PFSK-1 (cell line): ENCODE measurements at regions not wholly inside any gene's neighbourhood (a gene's known extent, or its start where the extent isn't known, plus 50 kb on each side); places are given as distances from the start of the nearest gene placed in this dataset.

Source experiments
- FOXP2 ChIP-seq: optimal IDR thresholded peaks from 2 replicates; pipeline ENCODE3; 2011; ENCODE audit warnings: borderline replicate concordance, control low read depth, inconsistent platforms; ENCODE audit not compliant: insufficient read depth; ENCODE audit errors: extremely low read length, extremely low read depth
- POLR2AphosphoS5 ChIP-seq: IDR thresholded peaks from 2 replicates; pipeline ENCODE4 v1.6.1; 2012; ENCODE audit warnings: low read depth, mild to moderate bottlenecking, control low read depth, low read length, moderate library complexity
- SIN3A ChIP-seq: IDR thresholded peaks from 2 replicates; pipeline ENCODE4 v1.6.1; 2012; ENCODE audit warnings: mild to moderate bottlenecking, low read length, moderate library complexity, borderline replicate concordance; ENCODE audit not compliant: insufficient read depth
- TAF1 ChIP-seq: IDR thresholded peaks from 2 replicates; pipeline ENCODE4 v1.6.1; 2012; ENCODE audit warnings: low read length, control low read depth, borderline replicate concordance; ENCODE audit not compliant: insufficient read depth
- TF ChIP-seq, protein P1 (sequence below), 2 experiments: IDR thresholded peaks; 2 replicates each; pipeline versions ENCODE4 v1.6.1 to v1.8.0; 2011 to 2012; ENCODE audit warnings: low read depth in 2 of 2, low read length in 2 of 2, control low read depth in 1 of 2, inconsistent platforms in 1 of 2, mild to moderate bottlenecking in 1 of 2, moderate library complexity in 1 of 2; ENCODE audit not compliant: insufficient read depth in 1 of 2

DNA sequence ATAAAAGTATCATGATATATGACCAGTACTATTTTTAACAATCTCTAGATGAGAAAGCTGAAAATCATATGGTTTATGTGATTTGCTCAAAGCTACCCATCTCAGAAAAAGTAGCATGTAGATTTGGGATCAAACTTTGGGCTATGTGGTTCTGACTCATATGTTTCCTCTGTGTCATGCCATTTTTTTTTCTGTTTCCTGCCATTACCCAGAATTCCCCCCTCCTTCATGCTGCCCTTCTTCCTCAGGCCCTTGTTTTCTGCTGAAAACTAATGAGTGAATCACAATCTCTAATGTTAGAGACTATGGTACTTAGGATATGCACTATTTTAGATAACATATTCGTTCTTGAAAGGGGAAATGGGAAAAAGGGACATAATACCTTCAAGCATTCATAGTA is 80.7 kb downstream of the JRKL start:
- TF ChIP-seq, protein P1, sequence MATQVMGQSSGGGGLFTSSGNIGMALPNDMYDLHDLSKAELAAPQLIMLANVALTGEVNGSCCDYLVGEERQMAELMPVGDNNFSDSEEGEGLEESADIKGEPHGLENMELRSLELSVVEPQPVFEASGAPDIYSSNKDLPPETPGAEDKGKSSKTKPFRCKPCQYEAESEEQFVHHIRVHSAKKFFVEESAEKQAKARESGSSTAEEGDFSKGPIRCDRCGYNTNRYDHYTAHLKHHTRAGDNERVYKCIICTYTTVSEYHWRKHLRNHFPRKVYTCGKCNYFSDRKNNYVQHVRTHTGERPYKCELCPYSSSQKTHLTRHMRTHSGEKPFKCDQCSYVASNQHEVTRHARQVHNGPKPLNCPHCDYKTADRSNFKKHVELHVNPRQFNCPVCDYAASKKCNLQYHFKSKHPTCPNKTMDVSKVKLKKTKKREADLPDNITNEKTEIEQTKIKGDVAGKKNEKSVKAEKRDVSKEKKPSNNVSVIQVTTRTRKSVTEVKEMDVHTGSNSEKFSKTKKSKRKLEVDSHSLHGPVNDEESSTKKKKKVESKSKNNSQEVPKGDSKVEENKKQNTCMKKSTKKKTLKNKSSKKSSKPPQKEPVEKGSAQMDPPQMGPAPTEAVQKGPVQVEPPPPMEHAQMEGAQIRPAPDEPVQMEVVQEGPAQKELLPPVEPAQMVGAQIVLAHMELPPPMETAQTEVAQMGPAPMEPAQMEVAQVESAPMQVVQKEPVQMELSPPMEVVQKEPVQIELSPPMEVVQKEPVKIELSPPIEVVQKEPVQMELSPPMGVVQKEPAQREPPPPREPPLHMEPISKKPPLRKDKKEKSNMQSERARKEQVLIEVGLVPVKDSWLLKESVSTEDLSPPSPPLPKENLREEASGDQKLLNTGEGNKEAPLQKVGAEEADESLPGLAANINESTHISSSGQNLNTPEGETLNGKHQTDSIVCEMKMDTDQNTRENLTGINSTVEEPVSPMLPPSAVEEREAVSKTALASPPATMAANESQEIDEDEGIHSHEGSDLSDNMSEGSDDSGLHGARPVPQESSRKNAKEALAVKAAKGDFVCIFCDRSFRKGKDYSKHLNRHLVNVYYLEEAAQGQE (IDR thresholded peaks at IDR 0.05; ENCODE audit: insufficient read depth in 1 of 2, low read depth in 2 of 2, low read length in 2 of 2), result no peak
- no peak for TF ChIP-seq SIN3A
- no peak for TF ChIP-seq FOXP2
- TF ChIP-seq POLR2AphosphoS5, result no peak
- TF ChIP-seq TAF1, result no peak

DNA sequence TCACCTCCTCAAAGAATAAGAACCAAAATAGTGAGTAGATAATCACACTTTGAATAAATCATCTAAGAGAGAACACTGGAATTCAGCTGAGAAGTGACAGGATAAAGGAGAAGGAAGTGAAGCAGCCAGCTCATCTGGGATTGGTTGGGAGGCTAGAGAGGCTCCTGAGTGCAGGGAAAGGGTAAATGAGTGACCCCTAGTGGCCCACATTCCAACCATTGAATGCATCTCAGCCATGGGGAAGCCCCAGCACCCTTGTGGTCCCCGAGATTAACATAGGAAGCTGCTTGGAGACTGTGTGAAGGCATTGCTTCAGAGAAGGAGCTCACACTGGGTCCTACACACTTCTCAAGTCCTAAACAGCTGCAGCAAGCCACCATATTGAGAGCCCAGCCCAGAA is 82.3 kb downstream of the JRKL start:
- TF ChIP-seq TAF1, result no peak
- TF ChIP-seq POLR2AphosphoS5, result no peak
- no peak for TF ChIP-seq SIN3A
- no peak for TF ChIP-seq FOXP2
- TF ChIP-seq, protein P1 (IDR thresholded peaks at IDR 0.05; ENCODE audit: insufficient read depth in 1 of 2, low read depth in 2 of 2, low read length in 2 of 2), result no peak

DNA sequence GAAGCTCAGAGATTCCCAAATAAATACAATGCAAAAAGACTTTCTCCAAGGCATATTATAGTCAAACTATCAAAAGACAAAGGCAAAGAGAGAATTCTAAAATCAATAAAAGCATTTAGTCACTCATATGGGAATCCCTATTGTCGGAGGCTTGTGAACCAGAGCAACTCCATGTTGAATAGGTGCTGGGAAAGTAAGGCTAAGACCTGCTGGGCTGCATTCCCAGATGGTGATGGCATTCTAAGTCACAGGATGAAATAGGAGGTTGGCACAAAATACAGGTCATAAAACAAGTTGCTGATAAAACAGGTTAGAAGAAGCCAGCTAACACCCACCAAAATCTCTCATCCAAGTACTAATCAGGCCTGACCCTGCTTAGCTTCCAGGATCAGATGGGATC is 84.5 kb downstream of the JRKL start:
- TF ChIP-seq SIN3A (no peak), TAF1 (no peak), POLR2AphosphoS5 (no peak), FOXP2 (no peak)
- TF ChIP-seq, protein P1 (IDR thresholded peaks at IDR 0.05; ENCODE audit: insufficient read depth in 1 of 2, low read depth in 2 of 2, low read length in 2 of 2), result no peak

GRCh38 chr11:96481204-96481603 is 91.4 kb downstream of the JRKL start:
- TF ChIP-seq SIN3A (no peak), POLR2AphosphoS5 (no peak), TAF1 (no peak), FOXP2 (no peak)
- TF ChIP-seq, protein P1 (IDR thresholded peaks at IDR 0.05; ENCODE audit: insufficient read depth in 1 of 2, low read depth in 2 of 2, low read length in 2 of 2), result no peak

DNA sequence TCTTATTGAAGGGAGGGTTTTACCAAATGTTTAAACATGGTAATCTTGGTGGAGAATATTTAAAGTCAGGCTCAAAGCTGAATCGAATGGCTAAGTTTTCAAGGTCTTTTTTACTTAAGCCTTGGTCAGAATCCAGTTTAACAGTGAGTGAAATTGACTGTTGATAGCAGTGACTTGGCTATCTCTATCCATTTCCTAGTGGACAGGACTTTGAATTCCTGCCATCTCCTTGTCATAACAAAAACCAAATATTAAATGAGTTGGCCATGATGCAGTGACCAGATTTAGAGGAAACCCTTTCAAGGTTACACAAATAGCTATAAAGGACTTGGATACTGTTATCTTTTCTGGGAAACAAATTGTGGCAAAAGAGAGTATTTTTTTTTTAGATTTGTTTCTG is 92.0 kb downstream of the JRKL start:
- TF ChIP-seq, protein P1 (IDR thresholded peaks at IDR 0.05; ENCODE audit: insufficient read depth in 1 of 2, low read depth in 2 of 2, low read length in 2 of 2), result no peak
- no peak for TF ChIP-seq SIN3A
- no peak for TF ChIP-seq POLR2AphosphoS5
